Osteoblast (primary cell): ENCODE measurements at regions not wholly inside any gene's neighbourhood (a gene's known extent, or its start where the extent isn't known, plus 50 kb on each side); places are given as distances from the start of the nearest gene placed in this dataset.

ENCODE experiments used
- DNase-seq: peaks from one replicate; pipeline ENCODE4 v3.0.0; 2011; ENCODE audit warnings: low spot score, mixed read lengths; ENCODE audit not compliant: insufficient read length; ENCODE audit errors: missing footprints
- H2AFZ ChIP-seq: 2 replicates; pipeline ENCODE4 v1.6.0; 2011; ENCODE audit warnings: mild to moderate bottlenecking, low read length
- H3K27ac ChIP-seq: 2 replicates; pipeline ENCODE4 v1.5.1; 2011; ENCODE audit warnings: mild to moderate bottlenecking, low read depth, low read length, moderate library complexity
- H3K27me3 ChIP-seq: 2 replicates; pipeline ENCODE4 v1.6.0; 2012; ENCODE audit warnings: mild to moderate bottlenecking, control low read depth, inconsistent platforms, low read length, moderate library complexity; ENCODE audit not compliant: insufficient read depth
- H3K36me3 ChIP-seq: 2 replicates; pipeline ENCODE4 v1.5.1; 2011; ENCODE audit warnings: mild to moderate bottlenecking, low read length, control low read depth, moderate library complexity; ENCODE audit not compliant: insufficient read depth
- H3K4me1 ChIP-seq: 2 replicates; pipeline ENCODE4 v1.5.1; 2011; ENCODE audit warnings: mild to moderate bottlenecking, low read length, control low read depth, moderate library complexity; ENCODE audit not compliant: insufficient read depth
- H3K4me2 ChIP-seq: 2 replicates; pipeline ENCODE4 v1.6.0; 2011; ENCODE audit warnings: mild to moderate bottlenecking, low read length; ENCODE audit not compliant: insufficient read depth
- H3K4me3 ChIP-seq: fragments of 200-600 bp; sonication (generic); 3 replicates; pipeline ENCODE4 v1.5.1; 2012; ENCODE audit warnings: mild to moderate bottlenecking, low read length, inconsistent platforms; ENCODE audit not compliant: insufficient read depth
- H3K79me2 ChIP-seq: 2 replicates; pipeline ENCODE4 v1.6.0; 2012; ENCODE audit warnings: mild to moderate bottlenecking, low read length, control low read depth, inconsistent platforms; ENCODE audit not compliant: insufficient read depth
- H3K9me3 ChIP-seq: 2 replicates; pipeline ENCODE4 v1.5.1; 2011; ENCODE audit warnings: low read depth, low read length, control low read depth
- H4K20me1 ChIP-seq: 2 replicates; pipeline ENCODE4 v1.6.0; 2012; ENCODE audit warnings: mild to moderate bottlenecking, low read length, control low read depth; ENCODE audit not compliant: insufficient read depth
- CTCF ChIP-seq: IDR thresholded peaks from 2 replicates; pipeline ENCODE4 v1.5.1; 2011; ENCODE audit warnings: mild to moderate bottlenecking, low read depth, low read length, moderate library complexity; ENCODE audit errors: extremely low read depth

GRCh38 chr14:99072433-99072832, 199.6 kb downstream of the BCL11B start:
- Histone ChIP-seq H3K4me2 (no peak overlapping the region), H2AFZ (no peak overlapping the region), H3K79me2 (no peaks in the 10 kb centered on the region), H3K27ac (no peak overlapping the region), H4K20me1 (no peaks in the 10 kb centered on the region), H3K4me1 (no peaks in the 10 kb centered on the region), H3K9me3 (no peaks in the 10 kb centered on the region), H3K27me3 (no peaks in the 10 kb centered on the region), H3K36me3 (no peaks in the 10 kb centered on the region), H3K4me3 (no peak overlapping the region)
- no peak for TF ChIP-seq CTCF
- no peak for DNase-seq

- Histone ChIP-seq H3K4me2 (no peak overlapping the region), H4K20me1 (no peaks in the 10 kb centered on the region), H3K4me3 (no peak overlapping the region), H3K27me3 (no peaks in the 10 kb centered on the region), H2AFZ (no peak overlapping the region), H3K79me2 (no peaks in the 10 kb centered on the region), H3K27ac (no peak overlapping the region), H3K36me3 (no peaks in the 10 kb centered on the region), H3K4me1 (no peaks in the 10 kb centered on the region), H3K9me3 (no peaks in the 10 kb centered on the region)
- no peak for DNase-seq
- no peak for TF ChIP-seq CTCF
Measured at GRCh38 chr14:99072956-99073355, 199.0 kb downstream of the BCL11B start.

GRCh38 chr14:99073431-99073830, 198.6 kb downstream of the BCL11B start:
- TF ChIP-seq CTCF: no peak
- DNase-seq: no peak
- no peak overlapping the region for H3K4me3 ChIP-seq
- no peak overlapping the region for H3K4me2 ChIP-seq
- H3K4me1 ChIP-seq: no peaks in the 10 kb centered on the region
- H2AFZ ChIP-seq: no peak overlapping the region
- no peaks in the 10 kb centered on the region for H3K36me3 ChIP-seq
- H3K27me3 ChIP-seq: no peaks in the 10 kb centered on the region
- H3K79me2 ChIP-seq: no peaks in the 10 kb centered on the region
- no peaks in the 10 kb centered on the region for H4K20me1 ChIP-seq
- H3K9me3 ChIP-seq: no peaks in the 10 kb centered on the region
- H3K27ac ChIP-seq: no peak overlapping the region

- Histone ChIP-seq H3K4me3 (no peak overlapping the region), H3K9me3 (no peaks in the 10 kb centered on the region), H2AFZ (no peak overlapping the region), H3K36me3 (no peaks in the 10 kb centered on the region), H4K20me1 (no peaks in the 10 kb centered on the region), H3K79me2 (no peaks in the 10 kb centered on the region), H3K4me1 (no peaks in the 10 kb centered on the region), H3K4me2 (no peak overlapping the region), H3K27ac (no peak overlapping the region), H3K27me3 (no peaks in the 10 kb centered on the region)
- TF ChIP-seq CTCF: no peak
- DNase-seq: no peak
Measured at GRCh38 chr14:99075061-99075460, 196.9 kb downstream of the BCL11B start.
